PC-3 (cell line): ENCODE measurements at regions not wholly inside any gene's neighbourhood (a gene's known extent, or its start where the extent isn't known, plus 50 kb on each side); places are given as distances from the start of the nearest gene placed in this dataset.

Experiments
- CTCF ChIP-seq: fragments of 300-600 bp; sonication (generic); conservative IDR thresholded peaks from 2 replicates; pipeline ENCODE4 v1.5.1; 2017; ENCODE audit warnings: antibody characterized with exemption, low read depth, mild to moderate bottlenecking, low read length
- EZH2 ChIP-seq: fragments of 300-600 bp; sonication (generic); IDR thresholded peaks from one replicate; pipeline ENCODE4 v1.6.1; 2017; ENCODE audit warnings: antibody characterized with exemption, mild to moderate bottlenecking, low read length; ENCODE audit not compliant: unreplicated experiment
- EZH2phosphoT487 ChIP-seq: fragments of 300-600 bp; sonication (generic); IDR thresholded peaks from 2 replicates; pipeline ENCODE4 v1.6.1; 2018; ENCODE audit warnings: mild to moderate bottlenecking, antibody characterized with exemption, low read length, borderline replicate concordance

DNA sequence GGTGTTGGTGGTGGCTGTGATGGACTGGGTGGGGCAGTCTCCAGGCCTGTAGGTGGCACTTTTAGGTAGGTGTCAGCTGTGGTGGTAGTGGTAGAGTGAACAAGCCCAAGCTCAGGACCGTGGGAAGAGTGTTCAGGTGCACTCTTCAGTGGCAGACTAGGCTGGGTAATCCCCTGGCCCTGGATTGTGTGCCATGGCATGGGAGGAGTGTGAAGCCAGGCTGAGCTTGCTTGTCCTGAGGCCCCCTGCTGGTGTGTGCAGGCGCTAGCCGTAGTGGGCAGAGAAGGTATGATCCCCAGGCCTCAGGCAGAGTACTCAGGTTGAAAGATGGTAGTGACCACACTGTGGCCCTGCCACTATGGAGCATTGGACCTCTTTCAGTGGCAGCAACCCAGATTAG is 850.3 kb downstream of the DSC3 start:
- no peak for TF ChIP-seq EZH2
- TF ChIP-seq CTCF = peak; percentile 34; the same call in 1 of the 2 replicates
- TF ChIP-seq EZH2phosphoT487 = no peak
